HuH-7 (cell line): ENCODE measurements at regions not wholly inside any gene's neighbourhood (a gene's known extent, or its start where the extent isn't known, plus 50 kb on each side); places are given as distances from the start of the nearest gene placed in this dataset.

Source experiments
- DNase-seq: peaks from one replicate; pipeline ENCODE4 v3.0.0; 2011; ENCODE audit warnings: low spot score

- DNase-seq, result no peak
Measured at GRCh38 chr5:58066557-58066956, 393.3 kb downstream of the PLK2 start.

- no peak for DNase-seq
Measured at GRCh38 chr5:58066076-58066475, 393.8 kb downstream of the PLK2 start.

- no peak for DNase-seq
Measured at GRCh38 chr5:58064801-58065200, 395.1 kb downstream of the PLK2 start.

- no peak for DNase-seq
Measured at GRCh38 chr5:58060996-58061395, 398.9 kb downstream of the PLK2 start.

- no peak for DNase-seq
Measured at GRCh38 chr5:58057324-58057723, 402.6 kb downstream of the PLK2 start.

GRCh38 chr5:58056546-58056945, 403.3 kb downstream of the PLK2 start:
- DNase-seq, result no peak

- no peak for DNase-seq
Measured at GRCh38 chr5:58054018-58054417, 405.9 kb downstream of the PLK2 start.

- no peak for DNase-seq
Measured at GRCh38 chr5:58048954-58049353, 410.9 kb downstream of the PLK2 start.

GRCh38 chr5:58048185-58048925, 411.5 kb downstream of the PLK2 start:
- no peak for DNase-seq

- no peak for DNase-seq
Measured at GRCh38 chr5:58046371-58046770, 413.5 kb downstream of the PLK2 start.

GRCh38 chr5:58044166-58044565, 415.7 kb downstream of the PLK2 start:
- no peak for DNase-seq

GRCh38 chr5:58043032-58043945, 416.6 kb downstream of the PLK2 start:
- DNase-seq, result no peak

- DNase-seq, result no peak
Measured at GRCh38 chr5:58041884-58042283, 418.0 kb downstream of the PLK2 start.

GRCh38 chr5:58040846-58041245, 419.0 kb downstream of the PLK2 start:
- DNase-seq, result no peak

GRCh38 chr5:58040044-58040443, 419.8 kb downstream of the PLK2 start:
- no peak for DNase-seq

- no peak for DNase-seq
Measured at GRCh38 chr5:58037899-58038298, 422.0 kb downstream of the PLK2 start.

- no peak for DNase-seq
Measured at GRCh38 chr5:58025809-58026208, 434.1 kb downstream of the PLK2 start.

GRCh38 chr5:58024151-58024550, 435.7 kb downstream of the PLK2 start:
- DNase-seq, result no peak

- DNase-seq, result no peak
Measured at GRCh38 chr5:58022055-58022454, 437.8 kb downstream of the PLK2 start.

- no peak for DNase-seq
Measured at GRCh38 chr5:58021466-58021865, 438.4 kb downstream of the PLK2 start.

- DNase-seq, result no peak
Measured at GRCh38 chr5:58019614-58020013, 440.3 kb downstream of the PLK2 start.

GRCh38 chr5:58018016-58018415, 441.9 kb downstream of the PLK2 start:
- no peak for DNase-seq

GRCh38 chr5:58016877-58017276, 443.0 kb downstream of the PLK2 start:
- DNase-seq, result no peak
